GM21367 (cell line): ENCODE measurements at regions not wholly inside any gene's neighbourhood (a gene's known extent, or its start where the extent isn't known, plus 50 kb on each side); places are given as distances from the start of the nearest gene placed in this dataset.

Experiments used
- ATAC-seq: cut with Tn5 transposase; IDR thresholded peaks from one replicate; pipeline ENCODE4 v1.9.1; 2021; ENCODE audit not compliant: unreplicated experiment

GRCh38 chr5:173383711-173384110 is 55.5 kb upstream of the STC2 start:
- no peak for ATAC-seq

GRCh38 chr5:173378727-173379126 is 50.5 kb upstream of the STC2 start:
- ATAC-seq, result no peak
